T-helper 2 cell (primary cell): ENCODE measurements at regions not wholly inside any gene's neighbourhood (a gene's known extent, or its start where the extent isn't known, plus 50 kb on each side); places are given as distances from the start of the nearest gene placed in this dataset.

Source experiments
- DNase-seq, 5 experiments: peaks; one replicate each; pipeline versions ENCODE4 v3.0.0 to v3.0.0-alpha.2; 2012 to 2022

GRCh38 chrX:20420058-20420457 lies 153.3 kb upstream of the RPS6KA3 start:
- no peak for DNase-seq

DNA sequence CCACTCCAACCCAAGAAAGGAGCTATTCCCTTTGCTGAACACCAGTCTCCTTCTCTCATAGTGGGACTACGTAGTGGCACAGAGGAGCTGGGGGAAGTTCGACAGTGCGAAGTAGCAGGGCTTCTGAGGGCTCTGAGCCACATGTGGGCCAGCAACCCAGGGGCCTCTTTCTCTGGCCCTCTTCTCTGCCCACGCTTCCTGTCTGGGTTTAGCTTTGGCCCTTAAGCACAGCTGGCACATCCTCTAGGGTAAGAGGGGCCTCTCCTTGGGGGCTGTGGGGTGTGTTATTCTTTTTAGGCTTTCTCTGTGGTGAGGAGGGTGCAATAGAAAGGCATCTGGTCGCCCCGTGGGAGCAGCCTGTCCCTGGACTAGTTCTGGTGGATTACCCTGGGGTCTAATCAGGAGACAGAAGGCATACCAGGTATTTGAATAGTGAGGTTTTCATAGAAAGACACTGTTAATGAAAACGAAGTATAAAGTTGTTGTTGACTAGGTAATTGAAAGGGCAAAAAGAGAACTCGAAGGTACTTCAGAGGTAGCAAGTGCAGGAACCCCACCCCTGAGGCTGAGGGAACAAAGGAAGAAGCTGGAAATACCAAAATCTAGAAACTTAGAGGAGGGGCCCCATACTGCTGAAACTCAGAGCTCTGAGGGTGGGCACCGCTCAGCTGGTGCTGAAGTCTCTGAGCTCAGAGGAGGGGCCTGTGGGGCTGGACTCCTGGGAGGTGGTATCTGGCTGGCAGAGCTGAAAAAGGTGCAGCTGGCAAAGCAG lies 151.9 kb upstream of the RPS6KA3 start:
- DNase-seq: no peak

DNA sequence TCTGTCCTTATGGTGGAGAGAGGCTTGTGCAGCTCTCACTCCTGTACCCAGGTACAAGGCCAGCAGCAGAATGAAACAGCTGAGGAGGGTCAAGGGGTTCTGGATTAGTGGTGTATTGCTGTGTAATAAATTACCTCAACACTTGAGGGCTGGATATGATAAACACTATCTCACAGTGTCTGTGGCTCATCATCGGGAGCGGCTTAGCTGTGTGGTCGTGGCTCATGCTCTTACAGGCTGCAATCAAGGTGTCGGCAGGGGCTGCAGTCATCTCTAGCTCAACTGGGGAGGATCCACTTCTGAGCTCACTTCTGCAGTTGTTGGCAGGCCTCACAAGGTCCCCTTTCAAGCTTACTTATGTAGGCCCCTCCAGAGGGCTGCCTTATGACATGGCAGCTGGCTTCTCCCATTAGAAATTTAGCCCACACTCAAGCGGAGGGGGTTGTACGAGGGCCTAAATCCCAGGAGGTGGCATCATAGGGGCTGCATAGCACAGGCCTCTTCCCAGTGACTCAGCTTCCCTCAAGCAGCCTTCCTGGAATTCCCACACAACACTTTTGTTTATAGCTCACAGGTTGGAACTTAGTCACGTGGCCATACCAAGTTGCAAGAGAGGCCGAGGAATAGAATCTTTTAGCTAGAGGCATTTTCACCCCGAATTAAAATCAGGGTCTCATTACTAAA lies 148.2 kb upstream of the RPS6KA3 start:
- DNase-seq: peak in 1 of 5 experiments; percentile 60

- peak in 1 of 5 experiments; percentile 52 for DNase-seq
These were observed 147.4 kb upstream of the RPS6KA3 start for GRCh38 chrX:20414066-20414465.

DNA sequence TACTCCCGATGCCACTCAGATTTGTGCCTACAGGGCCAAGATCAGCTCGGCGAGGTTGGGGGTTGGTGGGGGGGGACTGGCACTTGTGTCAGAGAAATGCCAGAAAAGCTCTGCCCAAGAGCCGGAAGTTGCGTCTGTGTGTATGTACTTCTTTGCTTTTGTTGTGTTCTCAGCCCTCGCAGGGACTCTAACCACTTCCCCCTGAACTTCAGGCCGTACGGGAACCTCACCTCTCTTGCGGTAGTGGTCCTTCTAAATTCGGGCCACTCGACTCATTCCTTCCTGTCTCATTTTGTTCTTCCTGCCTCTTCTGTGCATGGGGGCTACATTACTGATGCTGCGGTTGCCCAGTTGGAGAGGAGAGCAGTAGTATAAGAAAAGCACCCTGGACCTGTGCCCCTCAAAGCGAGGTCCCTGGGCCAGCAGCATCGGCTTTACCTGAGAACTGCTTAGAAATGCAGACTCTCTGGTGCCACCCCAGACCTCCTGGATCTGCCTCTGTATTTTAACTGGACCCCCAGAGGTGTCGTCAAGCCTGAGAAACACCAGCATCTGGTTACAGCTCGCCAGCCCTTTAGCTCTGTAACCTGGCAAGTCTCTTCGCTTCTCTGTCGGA lies 146.3 kb upstream of the RPS6KA3 start:
- DNase-seq: peak in 3 of 5 experiments; percentile 22 to 92 (median 69)

- DNase-seq: no peak
These were observed 143.8 kb upstream of the RPS6KA3 start for GRCh38 chrX:20410540-20410939.

DNA sequence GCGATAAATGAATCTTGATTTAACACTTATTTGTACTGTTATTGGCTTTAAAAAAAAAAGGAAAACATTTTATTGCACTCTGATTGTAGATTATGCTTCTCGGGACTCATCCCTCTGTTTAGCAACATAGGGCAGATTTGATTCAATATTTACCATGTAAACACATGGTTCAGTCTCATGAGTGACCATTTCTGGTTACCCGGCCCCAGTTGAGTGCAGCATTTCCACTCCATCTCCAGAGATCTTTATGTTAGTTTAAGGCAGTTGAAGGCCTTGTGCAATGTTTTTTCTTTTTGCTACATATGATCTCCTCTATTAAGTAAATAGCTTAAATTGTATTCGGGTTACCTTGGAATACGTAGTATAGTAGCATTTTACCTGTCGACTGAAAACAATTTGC lies 143.3 kb upstream of the RPS6KA3 start:
- DNase-seq: no peak

DNA sequence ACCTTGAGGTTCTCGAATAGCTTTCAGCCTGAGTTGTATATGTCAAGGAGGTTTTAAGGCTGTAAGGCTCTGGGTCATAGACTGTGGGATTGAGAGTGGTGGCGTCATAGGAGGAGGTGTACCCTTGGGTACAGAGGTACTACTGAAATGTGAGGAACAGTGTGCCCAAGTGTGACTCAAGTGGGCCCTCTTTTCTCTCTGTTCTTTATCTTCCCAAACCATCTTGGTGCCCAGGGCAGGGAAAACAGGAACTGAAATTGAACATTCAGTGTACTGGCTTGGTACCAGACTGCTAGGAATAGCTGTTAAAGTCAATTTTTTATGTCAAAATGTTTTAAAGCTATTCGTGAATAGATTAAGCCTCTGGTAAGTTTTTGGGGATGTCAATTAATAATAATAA lies 136.2 kb upstream of the RPS6KA3 start:
- no peak for DNase-seq

GRCh38 chrX:20399728-20400414 lies 133.2 kb upstream of the RPS6KA3 start:
- no peak for DNase-seq

DNA sequence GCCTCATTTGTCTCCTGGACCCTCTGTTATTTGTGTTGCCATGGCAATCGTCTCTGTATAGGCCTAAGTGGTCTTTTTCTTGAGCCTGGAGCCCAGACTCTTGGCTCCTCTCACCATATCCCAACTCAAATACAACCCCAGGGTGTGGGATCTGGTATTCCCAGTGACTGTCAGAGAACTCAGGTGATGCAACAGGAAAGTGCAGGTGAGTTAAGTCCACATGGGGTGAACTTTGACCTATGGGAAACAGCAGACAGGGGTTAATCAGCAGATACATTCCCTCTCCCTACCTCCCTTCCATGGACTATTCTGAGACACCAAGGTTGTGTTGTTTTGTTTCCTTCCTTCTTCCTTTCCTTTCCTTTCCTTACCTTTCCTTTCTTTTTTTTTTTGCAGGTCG lies 130.9 kb upstream of the RPS6KA3 start:
- DNase-seq: no peak

- DNase-seq: no peak
These were observed 127.7 kb upstream of the RPS6KA3 start for GRCh38 chrX:20394451-20394850.

DNA sequence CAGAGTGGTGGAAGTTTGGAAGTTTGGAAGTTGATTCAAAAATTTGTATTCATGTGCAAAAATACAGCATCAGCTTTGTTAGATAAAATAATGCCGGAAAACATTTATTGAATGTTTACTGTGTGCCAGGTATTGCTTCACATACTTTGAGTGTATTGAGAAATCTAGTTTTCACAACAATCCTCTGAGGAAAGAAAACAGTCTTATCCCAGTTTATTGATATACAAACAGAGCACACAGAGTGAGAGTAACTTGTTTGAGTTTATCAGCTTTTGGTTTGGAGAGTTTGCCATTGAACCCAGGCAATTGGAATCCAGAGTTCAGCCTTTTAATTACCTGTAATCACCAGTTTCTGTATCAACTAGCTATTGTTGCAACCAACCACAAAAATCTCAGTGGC lies 127.2 kb upstream of the RPS6KA3 start:
- no peak for DNase-seq

- DNase-seq: no peak
These were observed 121.9 kb upstream of the RPS6KA3 start for GRCh38 chrX:20388594-20388993.

- DNase-seq: no peak
These were observed 116.8 kb upstream of the RPS6KA3 start for GRCh38 chrX:20383477-20383876.

GRCh38 chrX:20382518-20383297 lies 116.0 kb upstream of the RPS6KA3 start:
- DNase-seq: peak in 1 of 5 experiments; percentile 72

- DNase-seq: no peak
These were observed 115.4 kb upstream of the RPS6KA3 start for GRCh38 chrX:20382082-20382481.

- DNase-seq: peak in 1 of 5 experiments; percentile 69
These were observed 111.7 kb upstream of the RPS6KA3 start for GRCh38 chrX:20378233-20378920.

- DNase-seq: no peak
These were observed 108.3 kb upstream of the RPS6KA3 start for GRCh38 chrX:20374900-20375438.

DNA sequence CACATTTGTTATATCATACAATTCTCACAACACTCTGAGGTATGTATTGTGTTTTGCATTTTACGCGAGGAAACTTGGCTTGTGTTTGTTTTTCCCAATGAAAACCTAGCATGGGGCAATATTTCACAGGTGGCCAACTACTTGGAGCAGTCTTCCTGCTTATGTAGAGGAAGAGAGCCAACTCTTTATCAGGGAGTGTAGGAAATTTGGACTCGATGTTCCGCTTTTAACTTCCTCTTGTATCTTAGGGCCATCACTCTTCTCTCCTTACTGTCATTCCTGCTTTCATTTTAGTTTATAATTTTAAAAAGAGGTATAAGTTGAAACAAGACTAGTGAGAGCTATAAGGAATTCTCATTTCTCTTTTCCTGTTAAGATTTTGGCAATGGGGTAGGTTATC lies 107.7 kb upstream of the RPS6KA3 start:
- no peak for DNase-seq

DNA sequence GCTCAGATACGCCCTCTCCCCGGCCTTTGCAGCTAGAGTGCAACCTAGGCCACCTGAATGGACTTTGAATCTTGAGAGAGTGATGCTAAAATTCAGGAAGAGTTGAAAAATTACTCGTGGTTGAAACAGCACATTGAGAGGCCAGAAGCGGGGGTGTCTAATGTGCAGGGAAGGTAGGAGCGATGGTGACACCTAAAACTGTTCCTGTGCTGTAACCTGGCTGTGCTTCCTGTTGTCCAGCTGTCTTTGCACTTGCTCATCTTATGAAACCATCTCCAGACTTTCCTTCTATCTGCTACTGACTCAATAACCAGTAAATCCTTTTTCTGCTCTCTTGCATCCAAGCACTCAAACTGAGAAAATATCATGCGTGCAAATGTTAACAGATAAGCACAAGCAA lies 106.4 kb upstream of the RPS6KA3 start:
- DNase-seq: no peak

DNA sequence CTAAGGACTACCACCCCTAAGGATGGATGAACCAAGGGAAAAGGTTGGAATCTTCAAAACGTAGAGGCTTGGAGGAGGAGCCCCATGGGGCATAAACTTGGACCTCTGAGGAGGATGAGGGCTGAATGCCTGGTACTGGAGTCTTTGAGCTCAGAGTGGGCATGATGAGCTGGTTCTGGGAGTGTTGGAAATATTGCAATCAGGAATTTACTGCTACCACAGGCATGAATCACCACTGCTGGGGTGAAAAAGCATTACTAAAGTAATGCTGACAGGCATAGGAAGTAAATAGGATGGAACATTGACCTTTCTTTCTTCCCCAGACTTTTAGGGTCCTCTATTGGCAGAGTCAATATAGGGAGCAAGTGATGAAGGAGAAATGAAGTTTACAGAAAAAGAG lies 105.8 kb upstream of the RPS6KA3 start:
- no peak for DNase-seq

GRCh38 chrX:20369468-20369867 lies 102.8 kb upstream of the RPS6KA3 start:
- DNase-seq: no peak
